ENCODE measurements at regions not wholly inside any gene's neighbourhood (a gene's known extent, or its start where the extent isn't known, plus 50 kb on each side); places are given as distances from the start of the nearest gene placed in this dataset.
A peak's percentile ranks its signal among the peaks of the same experiment; 100 is the strongest.

DNA sequence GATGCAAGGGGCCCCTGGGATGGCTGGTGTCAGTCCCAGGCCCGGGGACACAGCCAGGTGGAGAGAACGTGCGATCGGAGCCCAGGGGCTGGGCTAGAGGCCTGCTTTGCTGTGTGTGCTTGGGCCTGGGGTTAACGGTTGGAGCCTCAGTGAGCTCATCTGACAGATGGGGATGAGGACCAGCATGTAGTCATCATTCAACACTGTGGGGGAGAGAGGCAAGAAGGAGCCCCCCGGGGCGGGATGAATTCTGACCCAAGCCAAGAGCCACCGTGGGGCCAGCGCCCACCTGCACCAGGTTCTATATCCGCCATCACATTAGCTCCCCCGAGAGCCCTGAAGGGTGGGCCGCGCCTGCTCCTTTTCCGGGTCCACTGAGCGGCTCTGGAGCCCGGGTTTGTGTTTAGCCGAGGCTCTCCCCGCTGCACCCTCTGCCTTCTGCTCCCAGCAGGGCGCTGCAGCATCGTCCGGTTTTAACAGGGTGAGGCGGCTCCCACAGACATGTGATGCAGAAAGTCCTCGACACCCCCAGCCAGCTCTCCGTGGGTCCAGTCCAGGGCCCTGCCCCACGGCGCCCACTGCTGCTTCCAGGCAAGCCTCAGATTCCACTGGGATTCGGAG lies 365.7 kb downstream of the SEC14L1 start:
- no peak for DNase-seq

DNA sequence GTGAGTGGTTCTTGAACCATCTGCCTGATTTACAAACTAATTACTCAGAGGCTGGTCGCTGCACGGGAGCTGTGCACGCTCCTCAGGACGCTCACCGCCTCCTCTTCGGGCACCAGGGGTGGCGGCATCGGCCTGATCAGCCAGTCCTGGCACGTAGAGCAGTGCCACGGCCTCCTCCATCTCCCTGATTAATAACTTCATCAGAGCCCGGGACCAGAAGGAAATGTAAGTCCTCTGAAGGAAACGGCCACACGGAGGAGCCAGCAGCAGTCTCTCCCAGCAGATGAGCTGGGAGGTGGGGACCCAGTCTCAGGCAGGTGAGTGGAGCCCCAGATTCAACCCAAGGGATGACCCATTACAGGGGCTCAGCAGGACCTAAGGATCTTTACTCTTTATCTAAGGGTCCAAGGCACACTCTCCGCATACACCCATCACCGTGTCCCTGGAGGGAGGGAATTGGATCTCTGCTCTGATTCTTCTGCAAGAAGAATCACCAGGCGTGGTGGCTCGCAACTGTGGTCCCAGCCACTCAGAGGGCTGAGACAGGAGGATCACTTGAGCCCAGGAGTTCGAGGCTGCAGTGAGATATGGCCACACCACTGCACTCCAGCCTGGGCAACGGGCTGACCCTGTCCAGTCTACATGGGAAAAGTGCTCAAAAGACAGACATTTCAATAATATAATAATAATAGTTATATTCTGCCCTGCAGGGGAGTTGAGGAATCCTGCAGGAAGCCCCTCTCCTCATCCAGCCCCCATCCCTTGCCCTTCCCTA lies 366.5 kb downstream of the SEC14L1 start:
- no peak for DNase-seq

DNA sequence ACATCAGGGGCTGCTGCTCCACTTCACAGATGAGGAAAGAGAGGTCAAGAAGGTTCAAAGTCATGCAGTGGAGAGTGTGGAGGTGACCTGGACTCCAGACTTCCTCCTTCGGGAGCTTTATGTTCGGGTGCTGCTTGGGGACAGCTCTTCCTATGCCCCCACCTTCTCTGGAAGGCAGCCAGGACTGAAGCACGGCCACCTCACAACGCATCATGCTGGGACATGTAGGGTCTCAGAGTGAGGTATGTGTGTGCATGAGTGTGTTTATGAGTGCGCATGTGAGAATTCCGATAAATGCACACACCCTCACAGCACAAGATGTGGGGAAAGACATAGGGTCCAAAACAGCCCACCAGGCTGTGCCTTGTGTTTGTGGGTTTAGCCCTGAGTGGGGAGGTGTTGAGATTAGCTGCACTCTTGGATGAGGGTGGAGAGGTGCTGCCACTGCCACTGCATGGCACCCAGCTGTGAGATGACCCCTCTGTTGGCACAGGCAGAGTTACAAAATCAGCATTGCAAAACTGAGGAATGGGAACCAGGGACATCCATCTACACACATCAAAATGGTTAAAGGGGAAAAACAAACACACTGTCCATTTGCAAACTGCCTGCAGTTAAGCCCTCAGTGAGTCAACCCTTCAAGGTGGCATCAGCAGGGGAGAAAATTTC lies 367.4 kb downstream of the SEC14L1 start:
- no peak for DNase-seq

DNA sequence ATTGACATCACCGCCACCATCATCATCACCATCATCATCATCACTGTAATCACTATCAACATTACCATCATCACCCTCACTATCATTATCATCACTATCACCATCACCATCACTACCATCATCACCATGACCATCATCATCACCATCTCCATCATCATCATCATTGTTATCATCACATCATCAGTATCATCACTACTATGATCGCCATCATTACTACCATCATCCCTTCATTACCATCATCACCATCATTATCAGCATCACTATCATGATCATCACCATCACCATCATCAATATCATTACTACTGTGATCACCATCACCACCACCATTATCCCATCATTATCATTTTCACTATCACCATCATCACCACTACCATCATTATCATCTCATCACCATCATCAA lies 368.3 kb downstream of the SEC14L1 start:
- DNase-seq = no peak

DNA sequence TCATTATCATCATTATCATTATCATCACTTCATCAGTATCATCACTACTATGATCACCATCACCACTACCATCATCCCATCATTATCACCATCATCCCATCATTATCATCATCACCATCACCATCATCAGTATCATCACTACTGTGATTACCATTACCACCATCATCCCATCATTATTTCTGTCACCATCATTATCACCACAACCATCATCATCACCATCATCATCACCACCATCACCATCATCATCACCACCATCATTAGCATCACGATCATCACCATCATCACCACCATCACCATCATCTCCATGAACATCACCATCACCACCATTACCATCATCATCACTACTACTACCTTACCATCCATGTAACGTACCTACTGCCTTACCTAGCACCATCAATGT lies 368.8 kb downstream of the SEC14L1 start:
- DNase-seq = no peak

DNA sequence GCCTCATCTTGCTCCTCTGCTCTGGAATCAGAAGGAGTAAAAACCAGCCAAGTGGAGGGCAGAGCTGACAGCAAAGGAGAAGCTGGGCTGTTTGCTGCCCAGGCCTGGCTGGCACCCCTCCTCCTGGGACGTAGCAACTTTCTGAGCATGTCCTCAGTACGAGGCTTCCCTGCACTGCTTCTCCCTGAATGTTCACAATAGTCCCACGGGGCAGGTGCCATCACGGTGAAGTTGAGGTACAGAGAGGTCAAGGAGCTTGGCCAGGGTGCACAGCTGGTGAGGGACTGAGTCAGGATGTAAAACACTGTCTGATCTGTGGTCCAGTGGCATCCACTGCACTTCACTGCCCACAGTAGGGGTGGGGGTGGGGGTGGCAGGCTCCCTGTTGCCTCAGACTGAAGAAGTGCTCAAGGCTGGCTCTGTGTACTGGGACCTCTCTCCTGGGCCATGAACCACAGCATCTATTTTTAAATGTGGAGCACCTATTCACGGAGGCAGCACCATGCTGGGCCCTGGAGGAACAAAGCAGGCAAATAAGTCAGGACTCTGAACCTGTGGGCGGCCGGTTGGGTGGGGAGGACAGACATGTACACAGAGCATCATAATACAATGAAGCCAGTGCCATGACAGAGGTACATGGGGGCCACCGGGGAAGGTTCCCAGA lies 369.5 kb downstream of the SEC14L1 start:
- no peak for DNase-seq

DNA sequence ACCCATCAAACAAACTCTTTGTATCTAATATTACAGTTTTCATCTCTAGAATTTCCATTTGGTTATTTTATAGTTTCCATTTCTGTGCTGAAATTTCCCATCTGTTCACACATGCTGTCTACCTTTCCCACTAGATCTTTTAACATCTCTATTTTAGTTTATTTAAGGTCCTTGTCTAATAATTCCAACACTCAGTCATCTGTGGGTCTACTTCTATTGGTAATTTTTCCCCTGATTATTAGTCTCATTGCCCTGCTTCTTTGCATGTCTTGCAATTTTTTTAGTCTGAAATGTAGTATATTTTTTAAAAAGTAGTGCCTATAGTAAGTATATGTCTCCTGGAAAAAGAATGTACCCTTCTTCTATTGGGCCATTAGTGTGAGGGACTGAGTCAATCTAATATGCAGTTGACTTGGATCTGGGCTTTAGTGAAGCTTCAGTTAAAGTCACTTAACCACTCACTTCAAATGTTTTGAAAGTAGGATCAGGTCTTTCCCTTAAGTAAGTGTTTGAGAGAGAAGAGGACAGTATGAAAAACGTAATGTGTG lies 370.8 kb downstream of the SEC14L1 start:
- DNase-seq = no peak

DNA sequence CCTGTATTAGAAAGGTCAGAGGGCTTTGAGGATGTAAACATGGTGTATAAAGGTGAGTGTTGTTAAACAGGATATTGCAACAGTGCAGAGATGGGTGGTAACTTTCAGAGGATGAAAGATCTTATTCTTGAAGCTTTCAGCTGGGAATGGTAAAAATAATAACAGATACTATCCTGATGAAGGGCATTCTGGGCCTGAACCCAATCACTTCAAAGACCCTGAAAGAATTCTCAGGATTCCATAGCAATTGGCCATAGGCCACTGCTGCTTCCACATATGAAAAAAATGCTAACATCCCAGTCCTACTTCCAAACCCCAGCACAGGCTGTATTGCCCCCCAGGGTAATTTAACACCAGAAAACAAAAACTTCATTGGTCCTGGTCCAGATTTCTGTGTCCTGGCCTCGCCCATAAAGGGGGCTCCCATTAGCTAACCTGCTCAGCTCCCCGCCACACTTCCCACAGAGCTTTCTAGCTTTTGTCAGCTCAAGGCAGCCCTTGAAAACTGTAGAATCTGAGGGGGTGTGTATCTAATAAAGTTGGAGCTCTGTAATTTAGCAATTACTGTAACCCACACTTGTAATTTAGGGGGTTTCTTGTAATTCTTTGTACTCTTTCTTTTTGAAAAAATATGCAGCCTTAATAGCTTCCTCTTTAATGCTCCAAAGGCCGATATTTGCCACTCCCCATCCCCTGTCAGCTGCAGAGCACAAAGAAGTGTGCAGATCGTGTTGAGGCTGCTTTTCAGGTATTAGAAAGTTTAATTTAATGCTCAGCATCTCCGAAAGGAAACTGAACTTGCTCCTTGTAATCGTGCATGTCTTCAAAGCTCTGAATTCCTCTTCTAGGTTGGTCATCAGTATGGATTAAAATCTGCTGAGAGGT lies 371.5 kb downstream of the SEC14L1 start:
- DNase-seq = peak; percentile 51

DNA sequence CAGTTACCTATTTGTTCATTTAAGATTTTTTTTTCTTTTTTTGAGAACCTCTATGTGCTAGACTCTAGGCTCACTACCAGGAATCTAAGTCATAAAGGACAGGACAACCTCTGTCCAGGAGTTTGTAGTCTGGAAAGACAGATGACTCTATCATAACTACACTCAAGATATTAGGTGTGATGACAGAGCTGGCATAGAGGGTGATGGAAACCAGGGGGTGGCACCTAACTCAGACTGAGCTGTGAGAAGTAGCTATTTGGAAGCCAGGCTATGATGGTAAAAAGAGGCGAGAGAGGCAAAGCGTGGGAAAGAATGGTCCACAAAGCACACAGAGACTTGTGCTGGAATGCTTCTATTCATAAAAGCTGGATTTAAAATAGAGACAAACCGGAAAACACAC lies 372.3 kb downstream of the SEC14L1 start:
- no peak for DNase-seq

DNA sequence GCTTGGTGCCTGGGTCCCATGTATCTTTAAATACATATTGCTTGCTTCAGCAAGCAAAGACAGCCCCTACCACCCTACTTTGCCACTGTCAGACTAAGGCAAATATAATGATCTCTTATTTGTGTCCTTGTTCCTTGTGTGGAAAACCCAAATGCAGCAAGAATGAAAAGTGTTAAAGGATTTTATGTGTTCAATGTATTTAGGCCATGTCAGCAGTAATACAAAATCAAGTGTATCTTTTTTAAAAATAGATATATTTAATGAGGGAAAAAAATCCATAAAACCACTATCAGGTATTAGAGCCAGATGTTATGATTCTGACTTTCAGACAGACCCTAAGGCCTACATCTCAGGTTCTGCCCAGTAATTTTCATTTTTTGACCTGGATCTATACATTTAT lies 374.5 kb downstream of the SEC14L1 start:
- no peak for DNase-seq

DNA sequence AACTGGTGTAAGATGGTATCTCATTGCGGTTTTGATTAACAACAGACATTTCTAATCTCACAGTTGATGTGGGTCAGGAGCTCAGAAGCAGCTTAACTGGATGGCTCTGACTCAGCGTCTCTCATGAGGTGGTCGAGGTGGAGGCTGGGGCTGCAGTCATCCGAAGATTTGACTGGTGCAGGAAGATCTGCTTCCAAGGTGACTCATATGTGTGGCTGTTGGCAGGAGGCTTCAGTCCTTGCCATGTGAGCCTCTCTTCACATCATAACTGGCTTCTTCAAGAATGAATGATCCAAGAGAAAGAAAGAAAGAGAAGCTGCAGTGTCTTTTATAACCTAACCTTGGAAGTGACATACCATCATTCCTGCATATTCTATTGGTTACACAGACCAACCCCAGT lies 376.1 kb downstream of the SEC14L1 start:
- DNase-seq = peak; percentile 74

DNA sequence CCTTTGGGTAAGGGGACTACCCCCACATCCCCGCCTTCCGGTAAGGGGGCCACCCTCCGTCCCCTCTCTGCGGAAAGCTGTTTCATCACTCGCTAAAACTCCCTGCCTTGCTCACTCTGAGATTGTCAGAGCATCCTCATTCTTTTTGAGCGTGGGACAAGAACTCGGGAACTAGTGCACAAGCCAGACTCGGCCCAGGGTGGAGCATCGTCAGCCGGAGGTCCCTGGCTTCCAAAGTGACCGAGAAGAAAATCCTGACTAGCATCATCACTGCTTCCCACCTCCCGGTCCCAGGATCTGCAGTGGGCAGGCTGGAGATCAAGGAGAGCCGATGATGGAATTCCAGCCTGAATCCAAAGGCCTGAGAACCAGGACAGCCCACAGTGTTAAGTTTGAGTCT lies 380.3 kb downstream of the SEC14L1 start:
- DNase-seq = no peak

DNA sequence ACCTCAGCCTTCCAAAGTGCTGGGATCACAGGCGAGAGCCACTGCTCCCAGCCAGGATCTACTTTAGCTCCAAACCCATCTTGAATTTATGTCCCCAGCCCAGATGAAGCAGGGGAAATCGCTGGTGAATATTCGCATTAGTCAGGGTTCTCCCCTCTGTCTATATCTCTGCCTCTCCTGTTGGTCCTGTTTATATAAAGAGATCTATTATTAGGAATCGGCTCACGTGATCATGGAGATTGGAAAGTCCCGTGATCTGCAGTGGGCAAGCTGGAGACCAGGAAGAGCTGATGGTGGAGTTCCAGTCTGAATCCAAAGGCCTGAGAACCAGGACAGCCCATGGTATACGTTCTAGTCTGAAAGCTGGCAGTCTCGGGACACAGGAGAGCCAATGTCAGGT lies 382.8 kb downstream of the SEC14L1 start:
- DNase-seq = no peak

DNA sequence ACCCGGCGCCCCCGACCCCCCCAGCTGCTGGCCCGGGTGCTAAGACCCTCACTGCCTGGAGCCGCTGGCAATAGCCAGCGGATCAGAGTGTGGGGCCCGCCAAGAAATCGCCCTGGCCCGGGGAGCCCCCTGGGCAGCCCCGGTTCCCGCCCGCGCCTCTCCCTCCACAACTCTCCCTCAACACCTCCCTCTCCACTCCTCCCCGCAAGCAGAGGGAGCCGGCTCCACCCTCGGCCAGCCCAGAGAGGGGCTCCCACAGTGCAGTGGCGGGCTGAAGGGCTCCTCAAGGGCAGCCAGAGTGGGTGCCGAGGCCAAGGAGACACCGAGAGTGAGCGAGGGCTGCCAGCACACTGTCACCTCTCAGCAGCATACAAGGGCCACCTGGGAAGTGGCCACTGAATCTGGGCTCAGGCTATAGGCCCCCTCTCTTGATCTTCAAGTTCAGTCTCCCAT lies 385.5 kb downstream of the SEC14L1 start:
- DNase-seq = no peak

DNA sequence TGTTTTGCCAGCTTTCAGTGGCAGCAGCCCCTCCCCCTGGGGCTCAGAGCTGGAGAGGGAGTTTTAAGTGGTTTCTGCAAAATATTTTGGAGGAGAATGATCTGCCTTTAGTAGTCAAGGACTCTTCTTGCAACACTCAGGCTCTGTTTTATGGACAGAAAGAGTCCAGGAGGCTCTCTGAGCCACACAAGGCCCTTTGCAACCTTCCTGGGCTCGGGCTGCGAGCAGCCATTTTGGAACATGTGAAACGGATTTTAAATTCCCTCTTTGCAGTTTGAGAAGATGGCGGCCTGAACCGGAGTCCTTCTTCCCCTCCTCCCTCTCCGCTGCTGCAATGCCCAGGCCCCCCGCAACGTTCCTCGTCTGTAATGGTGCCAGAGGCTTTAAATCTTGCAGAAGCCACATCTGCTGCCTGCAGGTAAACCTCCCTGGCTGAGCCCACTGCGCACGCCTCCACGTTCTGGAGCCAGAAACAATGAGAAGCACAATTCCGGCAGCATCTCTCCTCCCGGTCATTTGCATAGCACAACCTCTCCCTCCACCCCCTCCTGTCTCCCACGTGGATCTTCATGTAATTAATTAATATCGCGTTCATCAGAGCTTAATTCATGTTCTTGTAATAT lies 386.1 kb downstream of the SEC14L1 start:
- no peak for DNase-seq

DNA sequence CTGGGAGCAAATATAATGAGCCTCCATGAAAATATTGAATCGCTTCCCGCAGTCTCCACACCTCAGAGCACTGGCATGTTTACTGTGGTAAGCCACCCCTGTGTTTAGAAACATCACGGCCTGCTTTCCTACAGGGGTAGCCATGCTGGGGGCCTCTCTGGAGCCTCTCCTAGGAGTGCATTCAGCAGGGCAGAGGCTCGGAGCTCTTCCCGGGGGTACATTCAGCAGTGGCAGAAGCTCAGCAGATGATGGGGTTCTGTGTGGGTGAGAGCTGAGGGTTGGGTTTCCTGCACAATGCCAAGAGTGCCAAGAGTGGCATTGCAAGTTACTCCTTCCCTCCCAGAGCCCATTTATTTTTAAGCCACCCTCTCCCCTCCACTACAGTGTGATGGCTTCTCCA lies 386.6 kb downstream of the SEC14L1 start:
- no peak for DNase-seq

DNA sequence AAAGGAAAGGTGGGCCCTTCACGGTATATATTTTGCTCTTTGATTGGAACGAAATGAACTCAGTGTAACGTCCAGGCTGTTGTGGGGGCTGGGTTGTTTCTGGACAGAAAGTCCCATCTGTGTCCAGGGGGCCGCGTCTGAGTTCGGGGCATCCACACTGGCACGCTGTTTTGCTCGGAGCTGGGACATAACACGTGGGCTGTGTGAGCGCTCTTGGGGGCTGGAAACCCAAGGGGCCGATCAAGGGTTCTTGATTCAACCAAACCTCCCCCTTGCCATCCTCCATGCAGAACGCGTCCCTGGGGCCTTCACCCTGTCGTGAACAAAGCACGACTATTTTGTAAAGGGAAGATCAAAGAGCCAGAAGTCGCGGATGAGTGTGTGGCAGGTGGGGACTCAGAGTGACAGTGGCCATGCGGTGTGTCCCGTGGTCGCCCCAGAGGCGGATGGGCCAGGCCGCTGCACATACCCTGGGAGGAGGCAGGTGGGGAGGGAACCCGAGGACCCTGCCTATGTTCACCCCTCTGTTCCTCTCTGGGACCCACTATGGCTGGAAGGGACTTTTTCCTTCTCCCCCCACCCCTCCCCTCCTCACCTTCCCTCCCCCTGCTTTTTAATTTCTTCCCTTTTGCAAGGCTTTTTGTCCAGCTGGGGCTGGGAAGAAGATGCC lies 387.2 kb downstream of the SEC14L1 start:
- DNase-seq = no peak

DNA sequence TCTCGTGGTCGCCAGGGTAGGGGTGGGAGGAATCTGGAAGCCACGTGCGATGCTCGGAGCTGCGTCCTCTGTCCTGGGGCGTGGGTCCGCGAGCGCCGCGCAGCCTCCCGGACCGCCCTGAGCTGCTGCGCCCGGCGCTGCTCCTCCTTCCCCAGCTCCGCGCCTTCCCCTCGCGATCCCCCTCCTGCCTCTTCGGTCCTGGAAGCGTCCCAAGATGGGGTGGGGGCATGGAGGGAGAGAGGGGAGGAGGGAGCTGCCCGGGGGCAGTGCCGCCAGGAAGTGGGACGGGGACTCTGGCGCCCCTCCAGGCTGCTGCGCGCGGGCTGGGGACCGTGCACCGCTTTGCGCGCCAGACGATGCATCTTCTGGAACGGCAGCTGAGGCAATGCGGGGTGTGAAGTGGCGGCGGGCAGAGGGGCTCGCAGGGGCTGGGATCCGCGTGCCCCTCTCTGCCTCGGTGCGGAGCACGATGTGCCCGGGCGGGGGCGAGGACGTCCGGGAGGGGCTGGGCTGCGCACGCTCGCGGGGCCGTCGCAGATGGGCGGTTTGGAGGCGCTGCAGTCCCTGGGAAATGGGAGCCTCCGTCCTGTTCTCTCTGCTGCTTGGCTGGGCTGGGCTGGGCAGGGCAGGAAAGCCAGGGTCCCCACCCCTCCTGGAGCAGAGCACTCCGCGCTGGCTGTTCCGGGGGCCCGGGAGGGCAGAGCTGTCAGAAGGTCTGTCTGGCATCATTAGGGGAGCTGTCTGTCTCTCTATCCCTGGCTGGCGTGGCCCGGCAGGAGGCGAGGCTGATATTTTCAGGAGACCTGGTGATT lies 388.0 kb downstream of the SEC14L1 start:
- DNase-seq = no peak

DNA sequence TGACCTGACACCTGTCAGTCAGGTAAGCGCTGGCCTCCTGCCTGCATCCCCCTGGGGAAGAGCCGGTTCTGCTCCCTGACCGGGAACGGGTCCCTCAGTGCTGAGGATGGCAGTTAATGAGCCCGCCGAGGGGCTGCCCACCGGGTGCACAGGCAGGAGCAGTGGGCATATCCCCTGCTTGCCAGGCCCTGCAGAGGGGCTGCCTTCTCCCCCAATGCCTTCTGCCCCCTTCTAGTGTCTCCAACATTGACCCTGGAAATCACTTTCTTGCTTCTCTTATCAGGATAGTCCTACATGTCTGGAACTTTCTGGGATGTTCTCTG lies 388.5 kb downstream of the SEC14L1 start:
- DNase-seq = no peak

DNA sequence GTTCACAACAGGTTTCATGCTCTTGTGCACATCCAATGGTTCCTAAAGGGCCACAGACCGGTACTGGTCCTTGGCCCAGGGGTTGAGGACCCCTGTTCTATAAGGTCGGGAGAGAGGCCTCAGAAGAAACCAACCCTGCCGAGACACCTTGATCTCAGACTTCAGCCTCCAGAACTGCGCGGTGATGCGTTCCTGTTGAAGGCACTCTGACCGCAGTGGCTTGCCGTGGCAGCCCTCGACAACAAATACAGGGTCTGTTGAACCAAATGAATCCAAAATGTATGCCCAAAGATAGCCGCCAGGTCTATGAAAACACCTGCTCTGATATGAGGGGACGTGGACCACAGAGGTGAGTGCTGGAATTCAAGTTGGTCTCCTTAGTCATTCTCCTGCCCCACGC lies 389.8 kb downstream of the SEC14L1 start:
- DNase-seq = no peak

DNA sequence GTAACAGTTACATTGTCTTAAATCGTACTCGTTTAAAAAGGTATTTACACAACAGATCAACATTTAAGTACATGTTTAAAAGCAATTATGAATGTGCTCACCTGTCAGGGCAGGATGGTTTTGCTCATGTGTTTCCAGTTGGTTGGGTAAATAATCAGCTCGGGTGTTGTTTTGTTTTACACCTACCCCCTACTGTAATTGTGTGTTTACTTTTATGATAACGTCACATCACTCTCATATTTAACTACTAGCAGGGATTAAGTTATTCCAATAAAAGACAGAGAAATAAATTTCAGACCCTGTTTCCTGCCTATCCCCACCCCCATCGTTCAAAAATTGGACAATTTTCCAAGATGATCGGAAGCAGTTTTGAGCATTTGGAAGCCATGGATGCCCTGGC lies 390.2 kb downstream of the SEC14L1 start:
- DNase-seq = no peak
